ENCODE measurements at regions not wholly inside any gene's neighbourhood (a gene's known extent, or its start where the extent isn't known, plus 50 kb on each side); places are given as distances from the start of the nearest gene placed in this dataset.
"Not testable (repeated sequence)": the region's sequence is repeated elsewhere in the genome, so short reads cannot be mapped to it uniquely, and the experiment has no call there.

DNA sequence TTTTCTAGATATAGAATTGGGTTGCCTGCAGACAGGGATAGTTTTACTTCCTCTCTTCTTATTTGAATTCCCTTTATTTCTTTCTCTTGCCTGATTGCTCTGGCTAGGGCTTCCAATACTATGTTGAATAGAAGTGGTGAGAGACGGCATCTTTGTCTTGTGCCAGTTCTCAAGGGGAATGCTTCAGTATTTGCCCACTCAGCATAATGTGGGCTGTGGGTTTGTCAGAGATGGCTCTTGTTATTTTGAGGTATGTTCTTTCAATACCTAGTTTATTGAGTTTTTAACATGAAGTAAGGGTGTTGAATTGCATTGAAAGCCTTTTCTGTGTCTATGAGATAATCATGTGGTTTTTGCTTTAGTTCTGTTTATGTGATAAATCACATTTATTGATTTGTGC is 273.9 kb upstream of the CHORDC1 start:
- H3K27ac Mint-ChIP-seq = no peak overlapping the region
- H3K36me3 Mint-ChIP-seq (ENCODE audit: low read depth) = no peaks in the 10 kb centered on the region
- no peak overlapping the region for H3K4me3 Mint-ChIP-seq
- H3K27me3 Mint-ChIP-seq (ENCODE audit: low read depth) = no peaks in the 10 kb centered on the region
- H3K4me1 Mint-ChIP-seq (ENCODE audit: low read depth) = no peaks in the 10 kb centered on the region
- peaks cover 18% of the 10 kb centered on the region for H3K9me3 Mint-ChIP-seq

GRCh38 chr11:90493379-90493778 is 270.5 kb upstream of the CHORDC1 start:
- no peak overlapping the region for H3K27ac Mint-ChIP-seq
- no peaks in the 10 kb centered on the region for H3K36me3 Mint-ChIP-seq (ENCODE audit: low read depth)
- peaks cover 17% of the 10 kb centered on the region for H3K9me3 Mint-ChIP-seq
- no peaks in the 10 kb centered on the region for H3K27me3 Mint-ChIP-seq (ENCODE audit: low read depth)
- no peak overlapping the region for H3K4me3 Mint-ChIP-seq
- no peaks in the 10 kb centered on the region for H3K4me1 Mint-ChIP-seq (ENCODE audit: low read depth)

DNA sequence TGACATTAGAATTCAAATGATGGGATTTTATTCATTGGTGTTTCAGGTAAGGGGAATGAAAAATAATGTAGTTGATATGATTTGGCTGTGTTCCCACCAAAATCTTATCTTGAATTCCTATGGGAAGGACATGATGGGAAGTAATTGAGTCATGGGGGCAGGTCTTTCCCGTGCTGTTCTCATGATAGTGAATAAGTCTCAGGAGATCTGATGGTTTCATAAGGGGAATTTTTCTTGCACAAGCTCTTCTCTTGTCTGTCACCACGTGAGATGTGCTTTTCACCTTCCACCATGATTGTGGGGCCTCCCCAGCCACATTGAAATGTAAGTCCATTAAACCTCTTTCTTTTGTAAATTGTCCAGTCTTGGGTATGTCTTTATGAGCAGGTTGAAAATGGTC is 268.6 kb upstream of the CHORDC1 start:
- Mint-ChIP-seq H3K9me3 (peaks cover 9% of the 10 kb centered on the region), H3K36me3 (ENCODE audit: low read depth) (no peaks in the 10 kb centered on the region), H3K27ac (no peak overlapping the region), H3K4me1 (ENCODE audit: low read depth) (no peaks in the 10 kb centered on the region), H3K4me3 (no peak overlapping the region), H3K27me3 (ENCODE audit: low read depth) (no peaks in the 10 kb centered on the region)

- Mint-ChIP-seq H3K27ac (no peak overlapping the region), H3K27me3 (ENCODE audit: low read depth) (no peaks in the 10 kb centered on the region), H3K4me1 (ENCODE audit: low read depth) (no peaks in the 10 kb centered on the region), H3K9me3 (no peaks in the 10 kb centered on the region), H3K36me3 (ENCODE audit: low read depth) (no peaks in the 10 kb centered on the region), H3K4me3 (no peak overlapping the region)
Observed at GRCh38 chr11:90476442-90477007, 253.7 kb upstream of the CHORDC1 start.

- no peaks in the 10 kb centered on the region for H3K4me1 Mint-ChIP-seq (ENCODE audit: low read depth)
- no peaks in the 10 kb centered on the region for H3K9me3 Mint-ChIP-seq
- no peak overlapping the region for H3K4me3 Mint-ChIP-seq
- H3K36me3 Mint-ChIP-seq (ENCODE audit: low read depth) = no peaks in the 10 kb centered on the region
- H3K27me3 Mint-ChIP-seq (ENCODE audit: low read depth) = no peaks in the 10 kb centered on the region
- H3K27ac Mint-ChIP-seq = no peak overlapping the region
Observed at GRCh38 chr11:90468923-90469322, 246.1 kb upstream of the CHORDC1 start.

GRCh38 chr11:90465553-90465952 is 242.7 kb upstream of the CHORDC1 start:
- no peaks in the 10 kb centered on the region for H3K4me1 Mint-ChIP-seq (ENCODE audit: low read depth)
- H3K4me3 Mint-ChIP-seq = no peak overlapping the region
- no peaks in the 10 kb centered on the region for H3K27me3 Mint-ChIP-seq (ENCODE audit: low read depth)
- H3K27ac Mint-ChIP-seq = no peak overlapping the region
- H3K9me3 Mint-ChIP-seq = no peaks in the 10 kb centered on the region
- H3K36me3 Mint-ChIP-seq (ENCODE audit: low read depth) = no peaks in the 10 kb centered on the region

GRCh38 chr11:90455347-90455920 is 232.6 kb upstream of the CHORDC1 start:
- H3K4me3 Mint-ChIP-seq; H3K36me3 Mint-ChIP-seq (ENCODE audit: low read depth); H3K27me3 Mint-ChIP-seq (ENCODE audit: low read depth); H3K27ac Mint-ChIP-seq; H3K4me1 Mint-ChIP-seq (ENCODE audit: low read depth); H3K9me3 Mint-ChIP-seq: not testable (repeated sequence)

DNA sequence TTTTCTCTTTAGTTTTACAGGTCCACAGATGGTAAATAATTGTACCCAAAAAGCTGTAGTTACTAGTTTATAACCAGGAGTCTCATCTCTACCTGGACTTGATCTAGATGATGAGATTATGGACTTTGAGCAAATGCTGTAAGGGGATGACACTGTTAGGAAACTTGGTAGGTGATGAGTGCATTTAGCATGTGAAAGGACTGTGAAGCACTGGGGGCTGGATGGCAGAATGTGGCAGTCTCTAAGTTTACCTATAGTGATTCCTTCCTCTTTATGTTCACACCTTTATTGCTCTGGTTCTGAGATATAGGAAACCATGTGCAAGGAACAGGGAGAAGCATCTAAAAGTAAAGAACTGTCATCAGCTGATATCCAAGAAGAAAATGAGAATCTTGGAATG is 230.7 kb upstream of the CHORDC1 start:
- Mint-ChIP-seq H3K27ac (no peak overlapping the region), H3K36me3 (ENCODE audit: low read depth) (no peaks in the 10 kb centered on the region), H3K9me3 (no peaks in the 10 kb centered on the region), H3K4me3 (no peak overlapping the region), H3K4me1 (ENCODE audit: low read depth) (no peaks in the 10 kb centered on the region), H3K27me3 (ENCODE audit: low read depth) (no peaks in the 10 kb centered on the region)

- Mint-ChIP-seq H3K9me3 (no peaks in the 10 kb centered on the region), H3K27ac (no peak overlapping the region), H3K4me1 (ENCODE audit: low read depth) (no peaks in the 10 kb centered on the region), H3K4me3 (no peak overlapping the region), H3K36me3 (ENCODE audit: low read depth) (no peaks in the 10 kb centered on the region), H3K27me3 (ENCODE audit: low read depth) (no peaks in the 10 kb centered on the region)
Observed at GRCh38 chr11:90449606-90450005, 226.8 kb upstream of the CHORDC1 start.

GRCh38 chr11:90448256-90448655 is 225.4 kb upstream of the CHORDC1 start:
- no peaks in the 10 kb centered on the region for H3K36me3 Mint-ChIP-seq (ENCODE audit: low read depth)

GRCh38 chr11:90447618-90448017 is 224.8 kb upstream of the CHORDC1 start:
- Mint-ChIP-seq H3K27me3 (ENCODE audit: low read depth) (no peaks in the 10 kb centered on the region), H3K4me3 (no peak overlapping the region), H3K4me1 (ENCODE audit: low read depth) (no peaks in the 10 kb centered on the region), H3K36me3 (ENCODE audit: low read depth) (no peaks in the 10 kb centered on the region), H3K9me3 (no peaks in the 10 kb centered on the region), H3K27ac (no peak overlapping the region)

More at GRCh38 chr11:90448256-90448655, 225.4 kb upstream of the CHORDC1 start:
- Mint-ChIP-seq H3K27ac (no peak overlapping the region), H3K27me3 (ENCODE audit: low read depth) (no peaks in the 10 kb centered on the region), H3K4me1 (ENCODE audit: low read depth) (no peaks in the 10 kb centered on the region), H3K4me3 (no peak overlapping the region), H3K9me3 (no peaks in the 10 kb centered on the region)

GRCh38 chr11:90446207-90446606 is 223.4 kb upstream of the CHORDC1 start:
- no peaks in the 10 kb centered on the region for H3K9me3 Mint-ChIP-seq
- no peaks in the 10 kb centered on the region for H3K36me3 Mint-ChIP-seq (ENCODE audit: low read depth)
- H3K27ac Mint-ChIP-seq = no peak overlapping the region
- H3K4me3 Mint-ChIP-seq = no peak overlapping the region
- H3K4me1 Mint-ChIP-seq (ENCODE audit: low read depth) = no peaks in the 10 kb centered on the region
- no peaks in the 10 kb centered on the region for H3K27me3 Mint-ChIP-seq (ENCODE audit: low read depth)

DNA sequence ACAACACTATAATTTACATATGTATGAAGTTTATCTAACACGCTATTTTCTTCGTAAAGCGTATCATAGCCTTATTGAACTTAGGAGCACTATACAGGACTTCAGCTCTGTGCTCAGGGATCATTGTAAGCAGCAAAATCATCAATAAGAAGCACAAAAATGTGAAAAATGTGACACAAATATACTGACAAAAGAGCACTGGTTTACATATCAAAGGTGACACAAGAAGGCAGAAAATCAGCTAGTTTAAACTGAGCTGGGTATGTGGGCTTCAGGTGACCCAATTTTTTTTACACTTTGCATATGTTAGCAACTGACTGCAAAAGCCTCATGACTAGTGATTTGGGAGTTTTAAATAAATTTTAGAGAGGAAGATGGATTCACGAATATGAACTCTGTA is 215.2 kb upstream of the CHORDC1 start:
- Mint-ChIP-seq H3K4me3 (no peak overlapping the region), H3K9me3 (no peaks in the 10 kb centered on the region), H3K36me3 (ENCODE audit: low read depth) (no peaks in the 10 kb centered on the region), H3K27me3 (ENCODE audit: low read depth) (no peaks in the 10 kb centered on the region), H3K27ac (no peak overlapping the region), H3K4me1 (ENCODE audit: low read depth) (no peaks in the 10 kb centered on the region)

DNA sequence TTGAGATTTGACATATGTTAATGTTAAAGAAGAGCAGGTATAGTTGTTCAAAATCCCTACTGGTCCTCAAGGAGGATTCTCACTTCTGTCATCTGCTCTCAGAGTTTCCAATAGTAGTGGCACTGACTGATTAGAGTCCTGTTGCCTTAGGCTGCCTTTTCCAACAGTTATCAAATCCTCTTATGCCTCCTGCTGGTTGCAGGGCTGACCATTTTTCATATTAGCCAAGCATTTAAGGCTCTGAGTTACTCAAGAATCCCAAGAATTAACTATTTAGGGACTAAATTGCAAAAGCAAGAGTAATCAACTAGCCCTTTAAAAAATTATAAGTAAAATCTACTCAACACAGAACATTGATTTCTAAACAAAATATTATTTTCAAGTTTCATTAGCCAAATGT is 212.0 kb upstream of the CHORDC1 start:
- Mint-ChIP-seq H3K4me3 (no peak overlapping the region), H3K36me3 (ENCODE audit: low read depth) (no peaks in the 10 kb centered on the region), H3K9me3 (no peaks in the 10 kb centered on the region), H3K4me1 (ENCODE audit: low read depth) (no peaks in the 10 kb centered on the region), H3K27me3 (ENCODE audit: low read depth) (no peaks in the 10 kb centered on the region), H3K27ac (no peak overlapping the region)

DNA sequence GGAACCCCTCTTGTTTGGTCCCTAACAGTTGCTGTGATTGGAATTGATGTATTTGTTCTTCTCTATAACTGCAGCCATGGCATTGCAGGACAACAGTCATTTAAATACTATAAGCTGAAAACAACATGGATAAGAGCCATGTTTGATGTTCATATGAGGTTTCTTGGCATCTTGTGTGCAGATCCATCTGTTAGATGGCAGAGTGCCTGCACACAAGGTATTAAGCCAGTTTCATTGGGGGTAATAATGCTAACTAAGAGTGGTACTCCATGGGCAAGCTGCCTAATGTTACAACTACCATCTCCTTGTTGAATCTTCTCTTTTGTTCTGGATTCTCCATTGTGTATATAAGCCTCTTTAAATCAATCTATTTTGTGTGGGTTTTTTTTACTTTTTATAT is 206.0 kb upstream of the CHORDC1 start:
- Mint-ChIP-seq H3K27me3 (ENCODE audit: low read depth) (no peaks in the 10 kb centered on the region), H3K36me3 (ENCODE audit: low read depth) (no peaks in the 10 kb centered on the region), H3K4me1 (ENCODE audit: low read depth) (no peaks in the 10 kb centered on the region)

GRCh38 chr11:90426442-90426841 is 203.6 kb upstream of the CHORDC1 start:
- Mint-ChIP-seq H3K27ac (no peak overlapping the region), H3K27me3 (ENCODE audit: low read depth) (no peaks in the 10 kb centered on the region), H3K36me3 (ENCODE audit: low read depth) (no peaks in the 10 kb centered on the region), H3K4me3 (no peak overlapping the region), H3K9me3 (no peaks in the 10 kb centered on the region), H3K4me1 (ENCODE audit: low read depth) (no peaks in the 10 kb centered on the region)

More for the DNA sequence above, 206.0 kb upstream of the CHORDC1 start:
- H3K27ac Mint-ChIP-seq = no peak overlapping the region
- H3K9me3 Mint-ChIP-seq = no peaks in the 10 kb centered on the region
- H3K4me3 Mint-ChIP-seq = no peak overlapping the region

Data from T-helper 1 cell treated with Interleukin-12 subunit alpha and Interleukin-12 subunit beta and Interleukin-4 antibody, amounts not matched to agents 30 μg/mL and 1 μg/mL, for 36 hours (primary cell).